ENCODE measurements at regions not wholly inside any gene's neighbourhood (a gene's known extent, or its start where the extent isn't known, plus 50 kb on each side); places are given as distances from the start of the nearest gene placed in this dataset.
"Not testable (repeated sequence)": the region's sequence is repeated elsewhere in the genome, so short reads cannot be mapped to it uniquely, and the experiment has no call there.

GRCh38 chr7:29684151-29684786 lies 120.6 kb downstream of the PRR15 start:
- not testable (repeated sequence) for H3K27me3 Mint-ChIP-seq (ENCODE audit: insufficient read depth)

GRCh38 chr7:29684787-29685650 lies 121.3 kb upstream of the WIPF3 start:
- Mint-ChIP-seq H3K36me3 (ENCODE audit: low read depth) (no peaks in the 10 kb centered on the region), H3K27me3 (ENCODE audit: insufficient read depth) (no peaks in the 10 kb centered on the region; the same call in 1 of the 2 replicates), H3K27ac (peak overlapping the region; percentile 78), H3K4me1 (ENCODE audit: low read depth) (peaks cover 11% of the 10 kb centered on the region), H3K9me3 (no peaks in the 10 kb centered on the region), H3K4me3 (peak overlapping the region; percentile 89)
- TF ChIP-seq CTCF (IDR thresholded peaks at IDR 0.05) = peak; percentile 8; the same call in 1 of the 2 replicates
- DNase-seq = peak; percentile 68

More at GRCh38 chr7:29684151-29684786, 120.6 kb downstream of the PRR15 start:
- not testable (repeated sequence) for H3K9me3 Mint-ChIP-seq; DNase-seq; H3K36me3 Mint-ChIP-seq (ENCODE audit: low read depth)
- peak overlapping the region; percentile 89 for H3K4me3 Mint-ChIP-seq
- H3K27ac Mint-ChIP-seq = peak overlapping the region; percentile 72
- peaks cover 11% of the 10 kb centered on the region for H3K4me1 Mint-ChIP-seq (ENCODE audit: low read depth)

GRCh38 chr7:29685651-29686271 lies 120.5 kb upstream of the WIPF3 start:
- not testable (repeated sequence) for H3K27me3 Mint-ChIP-seq (ENCODE audit: insufficient read depth); H3K4me1 Mint-ChIP-seq (ENCODE audit: low read depth); DNase-seq; H3K27ac Mint-ChIP-seq; H3K9me3 Mint-ChIP-seq; H3K36me3 Mint-ChIP-seq (ENCODE audit: low read depth)
- peak overlapping the region; percentile 89 for H3K4me3 Mint-ChIP-seq

GRCh38 chr7:29690510-29690909 lies 115.8 kb upstream of the WIPF3 start:
- not testable (repeated sequence) for H3K4me1 Mint-ChIP-seq (ENCODE audit: low read depth); DNase-seq; H3K9me3 Mint-ChIP-seq; H3K27ac Mint-ChIP-seq; H3K27me3 Mint-ChIP-seq (ENCODE audit: insufficient read depth); H3K36me3 Mint-ChIP-seq (ENCODE audit: low read depth); H3K4me3 Mint-ChIP-seq

- H3K4me1 Mint-ChIP-seq (ENCODE audit: low read depth) = not testable (repeated sequence)
Measured at GRCh38 chr7:29696402-29696801, 109.9 kb upstream of the WIPF3 start.

GRCh38 chr7:29699723-29700122 lies 106.6 kb upstream of the WIPF3 start:
- H3K36me3 Mint-ChIP-seq (ENCODE audit: low read depth); DNase-seq; H3K27me3 Mint-ChIP-seq (ENCODE audit: insufficient read depth); H3K4me3 Mint-ChIP-seq; H3K4me1 Mint-ChIP-seq (ENCODE audit: low read depth); H3K9me3 Mint-ChIP-seq; H3K27ac Mint-ChIP-seq: not testable (repeated sequence)

More at GRCh38 chr7:29696402-29696801, 109.9 kb upstream of the WIPF3 start:
- DNase-seq; H3K36me3 Mint-ChIP-seq (ENCODE audit: low read depth); H3K9me3 Mint-ChIP-seq; H3K4me3 Mint-ChIP-seq; H3K27me3 Mint-ChIP-seq (ENCODE audit: insufficient read depth); H3K27ac Mint-ChIP-seq: not testable (repeated sequence)

- H3K4me3 Mint-ChIP-seq; H3K4me1 Mint-ChIP-seq (ENCODE audit: low read depth); H3K27ac Mint-ChIP-seq; H3K27me3 Mint-ChIP-seq (ENCODE audit: insufficient read depth); H3K36me3 Mint-ChIP-seq (ENCODE audit: low read depth); DNase-seq; H3K9me3 Mint-ChIP-seq: not testable (repeated sequence)
Measured at GRCh38 chr7:29701540-29701939, 104.8 kb upstream of the WIPF3 start.

- not testable (repeated sequence) for H3K9me3 Mint-ChIP-seq; H3K4me1 Mint-ChIP-seq (ENCODE audit: low read depth); H3K27me3 Mint-ChIP-seq (ENCODE audit: insufficient read depth); H3K36me3 Mint-ChIP-seq (ENCODE audit: low read depth); DNase-seq; H3K4me3 Mint-ChIP-seq; H3K27ac Mint-ChIP-seq
Measured at GRCh38 chr7:29703830-29704229, 102.5 kb upstream of the WIPF3 start.

GRCh38 chr7:29709002-29709401 lies 97.3 kb upstream of the WIPF3 start:
- H3K36me3 Mint-ChIP-seq (ENCODE audit: low read depth); H3K27ac Mint-ChIP-seq; DNase-seq: not testable (repeated sequence)

GRCh38 chr7:29723127-29723526 lies 83.2 kb upstream of the WIPF3 start:
- peaks cover 13% of the 10 kb centered on the region for H3K4me1 Mint-ChIP-seq (ENCODE audit: low read depth)
- H3K36me3 Mint-ChIP-seq (ENCODE audit: low read depth); H3K9me3 Mint-ChIP-seq; H3K27ac Mint-ChIP-seq; H3K4me3 Mint-ChIP-seq; H3K27me3 Mint-ChIP-seq (ENCODE audit: insufficient read depth): not testable (repeated sequence)
- DNase-seq = peak; percentile 81

More at GRCh38 chr7:29709002-29709401, 97.3 kb upstream of the WIPF3 start:
- peaks cover 28% of the 10 kb centered on the region; the same call in 1 of the 2 replicates for H3K27me3 Mint-ChIP-seq (ENCODE audit: insufficient read depth)
- not testable (repeated sequence) for H3K4me3 Mint-ChIP-seq; H3K4me1 Mint-ChIP-seq (ENCODE audit: low read depth); H3K9me3 Mint-ChIP-seq

Data from HFFc6 (cell line).